ENCODE measurements at regions not wholly inside any gene's neighbourhood (a gene's known extent, or its start where the extent isn't known, plus 50 kb on each side); places are given as distances from the start of the nearest gene placed in this dataset.

DNA sequence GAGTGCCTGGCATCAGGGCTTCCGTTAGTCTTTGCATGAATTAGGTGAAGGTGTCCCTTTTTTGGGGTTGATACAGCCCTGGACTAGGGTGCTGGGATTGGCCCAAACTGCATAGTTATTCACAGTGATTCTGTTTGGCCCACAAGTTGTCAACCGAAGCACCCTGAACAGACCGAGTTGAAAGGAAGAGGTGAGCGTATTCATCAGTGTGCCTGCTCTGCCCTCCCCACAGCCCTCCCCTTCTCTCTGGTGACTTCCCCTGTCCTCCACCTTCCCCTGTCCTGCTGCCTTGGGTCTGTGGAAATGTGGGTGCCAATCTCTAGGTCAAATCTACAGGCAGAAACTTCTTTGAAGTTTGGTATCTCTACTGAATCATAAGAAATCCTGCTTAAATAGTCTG is 330.5 kb downstream of the DYSF start:
- Mint-ChIP-seq H3K36me3 (ENCODE audit: low read depth) (no peaks in the 10 kb centered on the region), H3K27me3 (peaks cover 8% of the 10 kb centered on the region), H3K27ac (no peak overlapping the region), H3K4me3 (no peak overlapping the region), H3K4me1 (ENCODE audit: low read depth) (no peaks in the 10 kb centered on the region), H3K9me3 (no peaks in the 10 kb centered on the region)
- intact Hi-C loops (cut with micrococcal nuclease) = no loop called here

DNA sequence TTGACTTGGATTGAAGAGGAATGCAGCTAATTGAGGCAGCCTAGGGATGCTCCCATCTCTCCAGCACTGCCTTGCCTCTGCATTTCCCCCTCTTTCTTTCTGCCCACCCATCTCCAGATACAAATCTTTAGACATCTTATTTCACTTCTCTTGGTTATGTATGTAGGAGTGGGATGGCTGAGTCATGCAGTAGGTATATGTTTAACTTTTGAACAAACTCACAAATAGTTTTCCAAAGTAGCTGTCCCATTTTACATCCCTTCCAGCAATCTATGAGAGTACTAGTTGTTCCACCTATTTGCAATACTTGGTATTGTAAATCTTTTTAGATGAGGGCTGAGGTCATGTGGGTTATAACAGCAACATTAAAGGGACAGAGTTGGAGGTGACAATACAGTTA is 329.9 kb downstream of the DYSF start:
- H3K4me1 Mint-ChIP-seq (ENCODE audit: low read depth) = no peaks in the 10 kb centered on the region
- H3K36me3 Mint-ChIP-seq (ENCODE audit: low read depth) = no peaks in the 10 kb centered on the region
- intact Hi-C loops (cut with micrococcal nuclease) = no loop called here
- peaks cover 8% of the 10 kb centered on the region for H3K27me3 Mint-ChIP-seq
- H3K27ac Mint-ChIP-seq = no peak overlapping the region
- H3K9me3 Mint-ChIP-seq = no peaks in the 10 kb centered on the region
- no peak overlapping the region for H3K4me3 Mint-ChIP-seq

DNA sequence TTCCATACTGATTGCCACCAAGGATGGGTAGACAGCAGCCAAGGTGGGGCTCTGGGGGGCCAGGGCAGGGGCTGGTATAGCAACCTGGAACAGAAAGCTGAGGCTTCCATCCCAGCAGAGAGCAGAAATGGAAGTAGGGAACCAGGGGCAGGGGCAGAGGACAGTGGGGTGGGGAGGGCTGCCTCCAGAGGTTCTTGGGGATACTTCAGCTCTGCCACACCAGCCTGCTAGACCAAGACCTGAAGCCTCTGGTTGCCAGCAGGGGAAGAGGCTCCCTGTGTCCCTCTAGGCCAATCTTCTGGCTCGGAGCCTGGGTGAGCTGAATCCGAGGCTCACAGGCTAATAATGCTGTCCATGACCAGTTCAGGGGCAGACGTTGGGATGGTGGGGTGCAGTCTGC is 329.0 kb downstream of the DYSF start:
- no peaks in the 10 kb centered on the region for H3K4me1 Mint-ChIP-seq (ENCODE audit: low read depth)
- intact Hi-C loops (cut with micrococcal nuclease) = no loop called here
- H3K4me3 Mint-ChIP-seq = no peak overlapping the region
- H3K27ac Mint-ChIP-seq = no peak overlapping the region
- no peaks in the 10 kb centered on the region for H3K36me3 Mint-ChIP-seq (ENCODE audit: low read depth)
- no peaks in the 10 kb centered on the region for H3K9me3 Mint-ChIP-seq
- H3K27me3 Mint-ChIP-seq = peaks cover 8% of the 10 kb centered on the region

DNA sequence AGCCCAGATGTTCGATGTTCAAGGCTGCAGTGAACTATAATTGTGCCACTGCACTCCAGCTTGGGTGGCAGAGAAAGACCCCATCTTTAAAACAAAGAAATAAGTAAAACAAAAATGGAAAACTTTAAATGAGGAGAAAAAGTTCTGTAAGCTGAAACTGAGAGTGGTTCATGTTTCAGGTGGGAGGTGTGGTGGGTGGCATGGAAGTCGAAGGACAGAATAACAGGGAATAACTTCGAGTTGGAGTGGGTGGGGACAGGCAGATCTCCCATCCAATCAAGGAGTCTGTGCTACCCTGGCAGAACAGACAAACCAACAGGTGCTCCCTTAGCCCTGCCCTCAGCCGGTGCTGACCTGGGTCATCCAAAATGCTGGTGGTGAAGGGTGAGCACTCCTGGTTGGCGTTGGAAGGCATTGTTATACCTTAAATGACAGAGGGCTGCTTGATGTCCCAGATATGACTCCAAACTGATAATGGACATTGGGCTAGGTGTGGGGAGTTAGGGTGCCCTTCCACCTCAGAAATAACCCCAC is 328.4 kb downstream of the DYSF start:
- Mint-ChIP-seq H3K9me3 (no peaks in the 10 kb centered on the region), H3K4me3 (no peak overlapping the region), H3K36me3 (ENCODE audit: low read depth) (no peaks in the 10 kb centered on the region), H3K4me1 (ENCODE audit: low read depth) (no peaks in the 10 kb centered on the region), H3K27ac (no peak overlapping the region), H3K27me3 (peaks cover 8% of the 10 kb centered on the region)
- intact Hi-C loops (cut with micrococcal nuclease) = no loop called here

DNA sequence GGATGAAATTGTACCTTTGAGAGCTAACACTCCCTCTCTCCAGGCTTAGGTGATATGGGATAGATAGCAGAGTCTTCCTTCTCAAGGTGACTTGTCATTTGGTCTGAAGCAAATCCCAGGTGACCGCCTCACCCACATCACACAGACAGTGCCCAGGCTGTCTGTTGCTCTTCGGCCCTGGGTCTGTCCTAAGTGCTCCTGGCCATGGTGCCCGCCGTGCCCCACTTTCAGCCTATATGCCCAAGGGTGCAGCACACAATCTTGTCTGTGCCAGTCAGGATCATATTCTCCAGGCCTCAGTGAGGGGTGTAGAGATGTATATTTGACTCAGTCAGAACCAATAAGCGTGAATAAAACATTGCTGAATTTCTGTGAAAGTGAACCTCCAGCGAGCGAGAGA is 326.8 kb downstream of the DYSF start:
- Mint-ChIP-seq H3K36me3 (ENCODE audit: low read depth) (no peaks in the 10 kb centered on the region), H3K27me3 (peaks cover 4% of the 10 kb centered on the region), H3K4me3 (no peak overlapping the region), H3K4me1 (ENCODE audit: low read depth) (no peaks in the 10 kb centered on the region), H3K27ac (no peak overlapping the region), H3K9me3 (no peaks in the 10 kb centered on the region)
- intact Hi-C loops (cut with micrococcal nuclease) = no loop called here

GRCh38 chr2:71779774-71780105 is 326.4 kb downstream of the DYSF start:
- H3K4me1 Mint-ChIP-seq (ENCODE audit: low read depth) = no peaks in the 10 kb centered on the region
- no peak overlapping the region for H3K4me3 Mint-ChIP-seq
- intact Hi-C loops (cut with micrococcal nuclease) = no loop called here
- peaks cover 2% of the 10 kb centered on the region for H3K27me3 Mint-ChIP-seq
- no peaks in the 10 kb centered on the region for H3K36me3 Mint-ChIP-seq (ENCODE audit: low read depth)
- no peak overlapping the region for H3K27ac Mint-ChIP-seq
- no peaks in the 10 kb centered on the region for H3K9me3 Mint-ChIP-seq

GRCh38 chr2:71778936-71779773 is 325.8 kb downstream of the DYSF start:
- H3K4me3 Mint-ChIP-seq = no peak overlapping the region
- no peaks in the 10 kb centered on the region for H3K36me3 Mint-ChIP-seq (ENCODE audit: low read depth)
- intact Hi-C loops (cut with micrococcal nuclease) = no loop called here
- peaks cover 2% of the 10 kb centered on the region for H3K27me3 Mint-ChIP-seq
- no peak overlapping the region for H3K27ac Mint-ChIP-seq
- H3K4me1 Mint-ChIP-seq (ENCODE audit: low read depth) = no peaks in the 10 kb centered on the region
- H3K9me3 Mint-ChIP-seq = no peaks in the 10 kb centered on the region

DNA sequence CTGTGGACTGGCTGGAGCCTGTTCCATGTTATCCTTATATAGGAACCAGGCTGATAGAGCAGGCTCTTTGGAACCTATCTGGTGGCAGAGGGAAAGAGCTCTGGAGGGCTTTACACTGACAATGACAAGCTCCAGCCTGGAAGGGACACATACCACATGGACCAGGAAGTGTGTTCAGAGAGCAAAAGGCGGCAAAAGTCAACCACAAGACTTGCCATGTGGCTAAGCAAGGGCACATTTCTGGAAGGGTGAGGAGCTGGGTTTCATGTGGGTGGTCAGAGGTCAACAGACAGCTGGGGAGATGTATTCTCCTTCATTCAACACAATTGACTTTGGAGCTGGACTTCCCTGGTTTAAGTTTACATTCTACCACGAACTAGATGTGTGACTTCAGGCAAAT is 325.2 kb downstream of the DYSF start:
- no peaks in the 10 kb centered on the region for H3K36me3 Mint-ChIP-seq (ENCODE audit: low read depth)
- no peak overlapping the region for H3K4me3 Mint-ChIP-seq
- peaks cover 2% of the 10 kb centered on the region for H3K27me3 Mint-ChIP-seq
- H3K9me3 Mint-ChIP-seq = no peaks in the 10 kb centered on the region
- intact Hi-C loops (cut with micrococcal nuclease) = no loop called here
- H3K27ac Mint-ChIP-seq = no peak overlapping the region
- no peaks in the 10 kb centered on the region for H3K4me1 Mint-ChIP-seq (ENCODE audit: low read depth)

DNA sequence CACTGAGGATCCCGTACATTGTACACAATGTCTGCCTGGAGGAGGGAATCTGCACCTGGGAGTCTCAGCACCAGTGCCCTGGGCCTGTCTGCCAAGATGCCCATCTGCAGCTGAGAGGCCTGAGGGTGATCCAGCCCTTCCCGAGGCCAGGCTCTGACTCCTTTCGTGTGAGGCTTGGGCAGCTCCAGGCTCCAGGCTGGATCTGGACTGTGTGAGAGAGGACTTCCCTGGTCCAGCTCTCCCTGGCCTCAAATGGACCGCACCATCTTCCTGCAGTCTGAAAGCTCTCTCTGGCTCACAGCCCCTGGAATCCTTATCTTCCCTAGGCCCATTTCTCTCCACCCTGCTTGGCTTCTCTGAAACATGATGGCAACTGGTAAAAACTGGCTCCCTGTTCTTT is 324.6 kb downstream of the DYSF start:
- Mint-ChIP-seq H3K4me3 (no peak overlapping the region), H3K36me3 (ENCODE audit: low read depth) (no peaks in the 10 kb centered on the region), H3K4me1 (ENCODE audit: low read depth) (no peaks in the 10 kb centered on the region), H3K27me3 (peaks cover 2% of the 10 kb centered on the region), H3K27ac (no peak overlapping the region), H3K9me3 (no peaks in the 10 kb centered on the region)
- intact Hi-C loops (cut with micrococcal nuclease) = no loop called here

GRCh38 chr2:71776227-71776626 is 322.9 kb downstream of the DYSF start:
- no peaks in the 10 kb centered on the region for H3K4me1 Mint-ChIP-seq (ENCODE audit: low read depth)
- H3K9me3 Mint-ChIP-seq = no peaks in the 10 kb centered on the region
- intact Hi-C loops (cut with micrococcal nuclease) = no loop called here
- H3K27ac Mint-ChIP-seq = no peak overlapping the region
- no peaks in the 10 kb centered on the region for H3K36me3 Mint-ChIP-seq (ENCODE audit: low read depth)
- peaks cover 2% of the 10 kb centered on the region for H3K27me3 Mint-ChIP-seq
- no peak overlapping the region for H3K4me3 Mint-ChIP-seq

DNA sequence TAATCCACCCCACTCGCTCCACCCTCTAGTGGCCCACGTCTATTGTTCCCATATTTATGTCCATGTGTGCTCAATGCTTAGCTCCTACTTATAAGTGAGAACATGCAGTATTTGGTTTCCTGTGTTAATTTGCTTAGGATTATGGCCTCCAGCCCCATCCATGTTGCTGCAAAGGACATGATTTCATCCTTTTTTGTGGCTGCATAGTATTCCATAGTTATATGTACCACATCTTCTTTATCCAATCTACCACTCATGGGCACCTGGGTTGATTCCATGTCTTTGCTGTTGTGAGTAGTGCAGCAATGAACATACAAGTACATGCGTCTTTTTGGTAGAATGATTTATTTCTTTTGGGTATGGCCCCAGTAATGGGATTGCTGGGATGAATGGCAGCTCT is 319.9 kb downstream of the DYSF start:
- intact Hi-C loops (cut with micrococcal nuclease) = no loop called here
- Mint-ChIP-seq H3K4me3 (no peak overlapping the region), H3K4me1 (ENCODE audit: low read depth) (no peaks in the 10 kb centered on the region), H3K27ac (no peak overlapping the region), H3K36me3 (ENCODE audit: low read depth) (no peaks in the 10 kb centered on the region), H3K27me3 (no peaks in the 10 kb centered on the region), H3K9me3 (no peaks in the 10 kb centered on the region)

- intact Hi-C loops (cut with micrococcal nuclease) = no loop called here
- no peaks in the 10 kb centered on the region for H3K36me3 Mint-ChIP-seq (ENCODE audit: low read depth)
These were observed 319.3 kb downstream of the DYSF start for GRCh38 chr2:71772510-71773172.

GRCh38 chr2:71767663-71768062 is 314.3 kb downstream of the DYSF start:
- Mint-ChIP-seq H3K27ac (no peak overlapping the region), H3K4me1 (ENCODE audit: low read depth) (no peaks in the 10 kb centered on the region), H3K27me3 (peaks cover 1% of the 10 kb centered on the region), H3K9me3 (no peaks in the 10 kb centered on the region), H3K36me3 (ENCODE audit: low read depth) (no peaks in the 10 kb centered on the region), H3K4me3 (no peak overlapping the region)
- intact Hi-C loops (cut with micrococcal nuclease) = no loop called here

More at GRCh38 chr2:71772510-71773172, 319.3 kb downstream of the DYSF start:
- Mint-ChIP-seq H3K27ac (no peak overlapping the region), H3K4me3 (no peak overlapping the region), H3K27me3 (no peaks in the 10 kb centered on the region), H3K4me1 (ENCODE audit: low read depth) (no peaks in the 10 kb centered on the region), H3K9me3 (no peaks in the 10 kb centered on the region)

DNA sequence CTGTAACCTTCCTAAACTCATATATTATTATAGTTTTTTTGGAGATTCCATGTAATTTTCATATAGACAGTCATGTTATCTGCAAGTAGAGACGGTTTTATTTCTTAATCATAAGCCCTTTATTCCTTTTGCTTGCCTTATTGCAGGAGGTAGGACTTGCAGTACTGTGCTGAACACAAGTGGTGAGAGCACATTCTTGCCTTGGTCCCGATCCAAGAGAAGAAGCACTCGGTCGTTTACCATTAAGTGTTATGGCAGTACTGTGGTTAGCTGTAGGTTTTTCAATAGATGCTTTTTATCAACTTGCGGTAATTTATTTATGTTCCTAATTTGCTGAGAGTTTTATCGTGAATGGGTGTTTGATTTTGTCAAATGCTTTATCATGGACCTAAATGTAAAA is 305.7 kb downstream of the DYSF start:
- H3K36me3 Mint-ChIP-seq (ENCODE audit: low read depth) = no peaks in the 10 kb centered on the region
- no peak overlapping the region for H3K27ac Mint-ChIP-seq
- intact Hi-C loops (cut with micrococcal nuclease) = no loop called here
- H3K27me3 Mint-ChIP-seq = peaks cover 3% of the 10 kb centered on the region
- no peak overlapping the region for H3K4me3 Mint-ChIP-seq
- H3K4me1 Mint-ChIP-seq (ENCODE audit: low read depth) = no peaks in the 10 kb centered on the region
- H3K9me3 Mint-ChIP-seq = no peaks in the 10 kb centered on the region
